Mucosa of descending colon (tissue), 3 donors: ENCODE measurements at regions not wholly inside any gene's neighbourhood (a gene's known extent, or its start where the extent isn't known, plus 50 kb on each side); places are given as distances from the start of the nearest gene placed in this dataset.

ENCODE experiments used
- ATAC-seq: fragments of 200-7000 bp; cut with Tn5 transposase; one replicate; pipeline ENCODE4 v1.9.1; 2020; ENCODE audit warnings: mild to moderate bottlenecking, moderate library complexity
- DNase-seq, 3 donors: peaks; one replicate each; pipeline ENCODE4 v3.0.0-alpha.2; 2020
- H3K36me3 ChIP-seq: fragments of 200-600 bp; one replicate; pipeline ENCODE4 v1.8.0; 2021; ENCODE audit warnings: low read depth, mild to moderate bottlenecking
- H3K4me1 ChIP-seq: fragments of 200-600 bp; one replicate; pipeline ENCODE4 v1.8.0; 2021; ENCODE audit warnings: low read depth, mild to moderate bottlenecking
- H3K4me3 ChIP-seq: fragments of 200-600 bp; one replicate; pipeline ENCODE4 v1.8.0; 2021; ENCODE audit warnings: mild to moderate bottlenecking
- H3K9me3 ChIP-seq: fragments of 200-600 bp; one replicate; pipeline ENCODE4 v1.8.0; 2021; ENCODE audit warnings: mild to moderate bottlenecking
- CTCF ChIP-seq: fragments of 200-600 bp; IDR thresholded peaks from one replicate; pipeline ENCODE4 v1.8.0; 2022; ENCODE audit warnings: antibody characterized with exemption, mild to moderate bottlenecking
- intact Hi-C, 2 donors: fragments of 100-400 bp; cut with DNase I in 1 of 2; cut with micrococcal nuclease in 1 of 2; formaldehyde crosslinking; loops; one replicate each; pipeline versions ENCODE4 v1.11.0 to v1.11.1; 2022; cut with DNase I, micrococcal nuclease
- donor health status: DM: no; HTN: no; CAD: no; lungs with moderate emphysema.
- donor health status: DM: no; HTN: no; CAD: no.
- donor health status: DM: no; HTN: yes; CAD: no.

- H3K36me3 ChIP-seq = no peaks in the 10 kb centered on the region
- no peak for TF ChIP-seq CTCF
- no peak for ATAC-seq
- intact Hi-C loops = no loop called here
- no peaks in the 10 kb centered on the region for H3K4me1 ChIP-seq
- no peaks in the 10 kb centered on the region for H3K9me3 ChIP-seq
- no peak overlapping the region for H3K4me3 ChIP-seq
- DNase-seq = no peak
Measured at GRCh38 chr21:35585155-35585554, 475.2 kb downstream of the SETD4 start.

- ATAC-seq (no peak), DNase-seq (no peak)
- TF ChIP-seq CTCF = no peak
- Histone ChIP-seq H3K4me1 (no peaks in the 10 kb centered on the region), H3K36me3 (no peaks in the 10 kb centered on the region), H3K4me3 (no peak overlapping the region), H3K9me3 (no peaks in the 10 kb centered on the region)
- intact Hi-C loops = no loop called here
Measured at GRCh38 chr21:35583566-35584216, 476.6 kb downstream of the SETD4 start.

GRCh38 chr21:35582731-35583130 lies 477.6 kb downstream of the SETD4 start:
- intact Hi-C loops = no loop called here
- Histone ChIP-seq H3K9me3 (no peaks in the 10 kb centered on the region), H3K36me3 (no peaks in the 10 kb centered on the region), H3K4me3 (no peak overlapping the region), H3K4me1 (no peaks in the 10 kb centered on the region)
- TF ChIP-seq CTCF = no peak
- ATAC-seq = no peak
- no peak for DNase-seq

DNA sequence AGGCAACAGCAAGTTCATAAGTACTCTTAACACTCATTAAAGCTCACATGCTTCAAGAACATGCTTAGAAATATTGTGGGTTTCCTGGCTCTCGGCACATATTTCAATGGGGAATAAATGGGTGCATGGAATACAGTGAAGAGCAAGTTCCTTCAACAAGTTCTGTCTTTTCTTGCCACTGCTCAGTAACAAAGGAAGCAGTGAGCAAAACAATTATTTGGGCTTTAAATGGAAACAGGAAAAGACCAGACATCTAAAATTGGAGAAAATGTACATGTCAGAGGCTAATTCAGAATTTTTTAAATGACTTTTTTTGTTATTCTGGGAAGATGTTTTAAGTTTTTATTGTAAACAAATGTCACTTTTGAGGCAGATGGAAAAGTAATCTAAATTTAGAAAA lies 478.7 kb downstream of the SETD4 start:
- ATAC-seq = no peak

GRCh38 chr21:35579520-35580293 lies 480.6 kb downstream of the SETD4 start:
- Histone ChIP-seq H3K36me3 (no peaks in the 10 kb centered on the region), H3K4me1 (no peaks in the 10 kb centered on the region), H3K9me3 (no peaks in the 10 kb centered on the region), H3K4me3 (no peak overlapping the region)
- intact Hi-C loops = no loop called here
- ATAC-seq (no peak), DNase-seq (no peak)
- TF ChIP-seq CTCF = no peak

More for the DNA sequence above, 478.7 kb downstream of the SETD4 start:
- TF ChIP-seq CTCF = no peak
- H3K9me3 ChIP-seq = no peaks in the 10 kb centered on the region
- intact Hi-C loops = no loop called here
- H3K36me3 ChIP-seq = no peaks in the 10 kb centered on the region
- H3K4me1 ChIP-seq = no peaks in the 10 kb centered on the region
- DNase-seq = no peak
- H3K4me3 ChIP-seq = no peak overlapping the region
